ENCODE measurements at regions not wholly inside any gene's neighbourhood (a gene's known extent, or its start where the extent isn't known, plus 50 kb on each side); places are given as distances from the start of the nearest gene placed in this dataset.

GRCh38 chr10:28774051-28774995, 97.0 kb downstream of the BAMBI start:
- TF ChIP-seq, protein P1, sequence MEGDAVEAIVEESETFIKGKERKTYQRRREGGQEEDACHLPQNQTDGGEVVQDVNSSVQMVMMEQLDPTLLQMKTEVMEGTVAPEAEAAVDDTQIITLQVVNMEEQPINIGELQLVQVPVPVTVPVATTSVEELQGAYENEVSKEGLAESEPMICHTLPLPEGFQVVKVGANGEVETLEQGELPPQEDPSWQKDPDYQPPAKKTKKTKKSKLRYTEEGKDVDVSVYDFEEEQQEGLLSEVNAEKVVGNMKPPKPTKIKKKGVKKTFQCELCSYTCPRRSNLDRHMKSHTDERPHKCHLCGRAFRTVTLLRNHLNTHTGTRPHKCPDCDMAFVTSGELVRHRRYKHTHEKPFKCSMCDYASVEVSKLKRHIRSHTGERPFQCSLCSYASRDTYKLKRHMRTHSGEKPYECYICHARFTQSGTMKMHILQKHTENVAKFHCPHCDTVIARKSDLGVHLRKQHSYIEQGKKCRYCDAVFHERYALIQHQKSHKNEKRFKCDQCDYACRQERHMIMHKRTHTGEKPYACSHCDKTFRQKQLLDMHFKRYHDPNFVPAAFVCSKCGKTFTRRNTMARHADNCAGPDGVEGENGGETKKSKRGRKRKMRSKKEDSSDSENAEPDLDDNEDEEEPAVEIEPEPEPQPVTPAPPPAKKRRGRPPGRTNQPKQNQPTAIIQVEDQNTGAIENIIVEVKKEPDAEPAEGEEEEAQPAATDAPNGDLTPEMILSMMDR (conservative IDR thresholded peaks at IDR 0.05 in 1 of 2, IDR thresholded peaks at IDR 0.05 in 1 of 2; ENCODE audit: low read depth in 1 of 2, low read length in 2 of 2): no peak
- no peak for TF ChIP-seq EZH2 (IDR thresholded peaks at IDR 0.05; ENCODE audit: low read length, missing control alignments)

Measured in fibroblast of lung (primary cell).